ENCODE measurements at regions not wholly inside any gene's neighbourhood (a gene's known extent, or its start where the extent isn't known, plus 50 kb on each side); places are given as distances from the start of the nearest gene placed in this dataset.

DNA sequence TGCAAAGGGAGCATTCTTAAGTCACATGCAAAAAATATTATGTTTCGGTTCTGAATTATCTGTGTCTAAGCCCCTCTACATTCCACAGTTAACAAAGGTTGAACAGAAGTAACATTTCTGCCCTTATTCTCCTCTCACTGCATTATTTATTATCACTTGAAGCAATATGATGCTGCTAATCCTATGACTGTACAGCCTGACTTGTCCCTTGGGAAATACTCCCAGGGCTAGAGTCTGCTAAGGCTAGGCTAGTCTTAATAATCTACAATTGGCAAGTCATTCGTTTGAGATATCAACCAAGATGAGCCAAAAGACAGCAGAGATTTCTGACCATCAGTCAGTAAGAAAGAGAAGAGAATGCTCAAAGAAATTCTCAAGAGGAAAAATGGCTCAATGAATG, 226.9 kb upstream of the HCCS start:
- intact Hi-C loops (cut with DNase I) = no loop called here
- no peak overlapping the region for H3K4me3 ChIP-seq
- ATAC-seq (no peak), DNase-seq (no peak)
- H3K36me3 ChIP-seq = no peaks in the 10 kb centered on the region
- no peak overlapping the region for H3K27ac ChIP-seq
- H3K27me3 ChIP-seq = no peaks in the 10 kb centered on the region
- no peaks in the 10 kb centered on the region for H3K9me3 ChIP-seq
- H3K4me1 ChIP-seq = no peaks in the 10 kb centered on the region
- TF ChIP-seq CTCF (IDR thresholded peaks at IDR 0.05) = no peak

DNA sequence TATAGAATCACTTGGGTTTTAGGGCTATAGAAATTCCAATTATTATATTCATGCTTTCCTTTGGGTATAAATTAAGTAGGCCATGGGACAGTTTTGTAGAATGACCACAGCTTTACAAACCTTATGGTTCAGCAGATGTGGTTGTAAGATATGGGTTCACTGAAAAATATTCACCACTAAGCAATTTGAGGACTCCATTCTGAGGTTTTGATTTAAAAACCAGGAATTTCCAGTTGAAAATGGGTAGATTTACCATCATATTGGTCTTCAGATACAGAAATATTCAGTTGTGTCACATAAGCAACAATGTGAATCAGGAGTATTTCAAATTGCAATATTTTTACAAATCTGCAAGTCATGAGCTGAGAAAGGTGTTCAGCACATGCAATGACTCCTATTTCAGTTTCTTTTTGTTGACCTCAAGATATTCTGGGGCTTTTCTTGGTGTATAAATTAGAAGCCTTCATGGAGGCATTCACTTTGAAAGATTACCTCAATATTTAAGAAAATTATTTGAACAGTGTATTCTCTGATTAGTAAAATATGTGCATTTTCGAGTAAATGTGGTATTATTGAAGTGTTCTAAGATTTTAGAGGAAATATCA, 218.4 kb upstream of the HCCS start:
- Histone ChIP-seq H3K4me3 (no peak overlapping the region), H3K9me3 (no peaks in the 10 kb centered on the region), H3K36me3 (no peaks in the 10 kb centered on the region), H3K27ac (no peak overlapping the region), H3K4me1 (no peaks in the 10 kb centered on the region), H3K27me3 (no peaks in the 10 kb centered on the region)
- intact Hi-C loops (cut with DNase I) = no loop called here
- ATAC-seq (no peak), DNase-seq (no peak)
- no peak for TF ChIP-seq CTCF (IDR thresholded peaks at IDR 0.05)

DNA sequence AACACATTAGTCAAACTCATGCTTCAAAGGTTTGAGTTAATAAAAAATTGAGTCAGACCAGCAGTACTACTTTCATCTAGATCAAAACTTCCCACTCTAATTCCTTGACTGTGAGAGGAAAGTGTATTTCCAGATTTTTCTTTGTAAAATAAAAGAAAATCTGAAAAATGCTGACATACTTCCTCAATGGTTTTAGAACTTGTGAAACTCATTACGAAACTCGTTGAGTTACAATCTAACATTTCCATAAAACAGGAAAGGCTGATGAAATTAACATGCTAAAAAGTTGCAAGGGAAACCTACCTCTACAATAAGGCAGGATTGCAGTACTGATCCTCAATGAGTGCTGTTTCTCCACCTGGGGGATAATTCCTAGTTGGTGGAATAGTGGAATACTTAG, 217.8 kb upstream of the HCCS start:
- no peaks in the 10 kb centered on the region for H3K36me3 ChIP-seq
- H3K27ac ChIP-seq = no peak overlapping the region
- no peak for TF ChIP-seq CTCF (IDR thresholded peaks at IDR 0.05)
- no peaks in the 10 kb centered on the region for H3K9me3 ChIP-seq
- ATAC-seq (no peak), DNase-seq (no peak)
- no peaks in the 10 kb centered on the region for H3K27me3 ChIP-seq
- H3K4me3 ChIP-seq = no peak overlapping the region
- H3K4me1 ChIP-seq = no peaks in the 10 kb centered on the region
- intact Hi-C loops (cut with DNase I) = no loop called here

- intact Hi-C loops (cut with DNase I) = no loop called here
Observed at GRCh38 chrX:10893976-10894375, 217.2 kb upstream of the HCCS start.

GRCh38 chrX:10897768-10898167, 213.4 kb upstream of the HCCS start:
- Histone ChIP-seq H3K4me3 (no peak overlapping the region), H3K9me3 (no peaks in the 10 kb centered on the region), H3K27me3 (no peaks in the 10 kb centered on the region), H3K27ac (no peak overlapping the region), H3K4me1 (no peaks in the 10 kb centered on the region), H3K36me3 (no peaks in the 10 kb centered on the region)
- DNase-seq = no peak
- ATAC-seq = no peak
- TF ChIP-seq CTCF (IDR thresholded peaks at IDR 0.05) = no peak
- intact Hi-C loops (cut with DNase I) = no loop called here

More at GRCh38 chrX:10893976-10894375, 217.2 kb upstream of the HCCS start:
- H3K27ac ChIP-seq = no peak overlapping the region
- TF ChIP-seq CTCF (IDR thresholded peaks at IDR 0.05) = no peak
- no peaks in the 10 kb centered on the region for H3K4me1 ChIP-seq
- no peaks in the 10 kb centered on the region for H3K27me3 ChIP-seq
- DNase-seq (no peak), ATAC-seq (no peak)
- H3K4me3 ChIP-seq = no peak overlapping the region
- H3K9me3 ChIP-seq = no peaks in the 10 kb centered on the region
- no peaks in the 10 kb centered on the region for H3K36me3 ChIP-seq
